ENCODE measurements at regions not wholly inside any gene's neighbourhood (a gene's known extent, or its start where the extent isn't known, plus 50 kb on each side); places are given as distances from the start of the nearest gene placed in this dataset.
"Not testable (repeated sequence)": the region's sequence is repeated elsewhere in the genome, so short reads cannot be mapped to it uniquely, and the experiment has no call there.

DNA sequence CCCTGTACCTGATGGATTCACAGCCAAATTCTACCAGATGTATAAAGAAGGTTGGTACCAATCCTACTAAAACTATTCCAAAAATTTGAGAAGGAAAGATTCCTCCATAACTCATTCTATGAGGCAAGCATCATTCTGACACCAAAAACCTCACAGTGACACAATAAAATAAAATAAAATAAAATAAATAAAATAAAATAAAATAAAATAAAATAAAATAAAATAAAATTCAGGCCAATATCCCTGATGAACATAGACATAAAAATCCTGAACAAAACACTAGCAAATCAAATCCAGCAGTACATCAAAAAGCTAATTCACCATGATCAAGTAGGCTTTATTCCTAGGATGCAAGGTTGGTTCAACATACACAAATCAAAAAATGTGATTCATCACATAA, 108.1 kb downstream of the PROX1 start:
- POLR2A ChIA-PET; H3K27me3 Mint-ChIP-seq (ENCODE audit: low read depth); H3K27ac Mint-ChIP-seq; H3K4me1 Mint-ChIP-seq; DNase-seq (ENCODE audit: low spot score); ATAC-seq; H3K9me3 Mint-ChIP-seq; CTCF ChIA-PET; H3K36me3 Mint-ChIP-seq; H3K4me3 Mint-ChIP-seq: not testable (repeated sequence)
- TF ChIP-seq HMGA2 (CRISPR knock-in tag; IDR thresholded peaks at IDR 0.05): peak; percentile 96

DNA sequence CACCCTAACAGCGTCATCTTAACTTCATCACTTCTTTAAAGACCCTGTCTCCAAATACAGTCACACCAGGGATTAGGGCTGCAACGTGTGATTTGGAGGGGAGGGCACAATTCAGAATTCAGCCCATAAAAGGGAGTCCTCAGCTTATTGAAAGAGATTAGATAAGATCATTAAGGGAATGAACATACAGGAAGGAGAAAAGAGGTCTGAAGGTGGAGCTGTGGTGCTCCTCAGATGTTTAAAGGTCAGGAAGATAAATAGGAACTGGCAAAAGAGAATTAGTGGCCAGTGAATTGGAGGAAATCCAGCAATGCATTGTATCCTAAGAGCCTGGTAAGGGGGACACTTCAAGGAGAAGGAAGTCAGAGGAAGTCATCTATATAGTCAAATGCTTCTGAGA, 113.5 kb downstream of the PROX1 start:
- Mint-ChIP-seq H3K4me3 (no peak overlapping the region), H3K9me3 (peaks cover 22% of the 10 kb centered on the region), H3K27me3 (ENCODE audit: low read depth) (no peaks in the 10 kb centered on the region; the same call in 1 of the 2 replicates), H3K4me1 (no peaks in the 10 kb centered on the region), H3K27ac (no peak overlapping the region), H3K36me3 (peaks cover 4% of the 10 kb centered on the region; the same call in 1 of the 2 replicates)
- ATAC-seq: no peak; the same call in 1 of the 2 replicates
- ChIA-PET CTCF (no interaction called here), POLR2A (interaction anchor here (1.0 kb wide), 1 partner anchor 83 kb away, joined by 3 read pairs; no protein-coding TSS in a partner anchor)
- no peak for DNase-seq (ENCODE audit: low spot score)
- TF ChIP-seq, protein P1, sequence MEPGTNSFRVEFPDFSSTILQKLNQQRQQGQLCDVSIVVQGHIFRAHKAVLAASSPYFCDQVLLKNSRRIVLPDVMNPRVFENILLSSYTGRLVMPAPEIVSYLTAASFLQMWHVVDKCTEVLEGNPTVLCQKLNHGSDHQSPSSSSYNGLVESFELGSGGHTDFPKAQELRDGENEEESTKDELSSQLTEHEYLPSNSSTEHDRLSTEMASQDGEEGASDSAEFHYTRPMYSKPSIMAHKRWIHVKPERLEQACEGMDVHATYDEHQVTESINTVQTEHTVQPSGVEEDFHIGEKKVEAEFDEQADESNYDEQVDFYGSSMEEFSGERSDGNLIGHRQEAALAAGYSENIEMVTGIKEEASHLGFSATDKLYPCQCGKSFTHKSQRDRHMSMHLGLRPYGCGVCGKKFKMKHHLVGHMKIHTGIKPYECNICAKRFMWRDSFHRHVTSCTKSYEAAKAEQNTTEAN (CRISPR knock-in tag; IDR thresholded peaks at IDR 0.05): no peak
- TF ChIP-seq, protein P2, sequence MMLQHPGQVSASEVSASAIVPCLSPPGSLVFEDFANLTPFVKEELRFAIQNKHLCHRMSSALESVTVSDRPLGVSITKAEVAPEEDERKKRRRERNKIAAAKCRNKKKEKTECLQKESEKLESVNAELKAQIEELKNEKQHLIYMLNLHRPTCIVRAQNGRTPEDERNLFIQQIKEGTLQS (CRISPR knock-in tag; conservative IDR thresholded peaks at IDR 0.05): no peak
- TF ChIP-seq EMX1 (CRISPR knock-in tag; IDR thresholded peaks at IDR 0.05) (no peak), OVOL2 (CRISPR knock-in tag; IDR thresholded peaks at IDR 0.05; ENCODE audit: borderline replicate concordance) (no peak), NR1H2 (CRISPR knock-in tag; IDR thresholded peaks at IDR 0.05) (no peak), GABPB1 (CRISPR knock-in tag; IDR thresholded peaks at IDR 0.05) (no peak), ZNF232 (CRISPR knock-in tag; IDR thresholded peaks at IDR 0.05) (no peak), NR3C1 (CRISPR knock-in tag; conservative IDR thresholded peaks at IDR 0.05; ENCODE audit: low read depth) (no peak)
- TF ChIP-seq, protein P3, sequence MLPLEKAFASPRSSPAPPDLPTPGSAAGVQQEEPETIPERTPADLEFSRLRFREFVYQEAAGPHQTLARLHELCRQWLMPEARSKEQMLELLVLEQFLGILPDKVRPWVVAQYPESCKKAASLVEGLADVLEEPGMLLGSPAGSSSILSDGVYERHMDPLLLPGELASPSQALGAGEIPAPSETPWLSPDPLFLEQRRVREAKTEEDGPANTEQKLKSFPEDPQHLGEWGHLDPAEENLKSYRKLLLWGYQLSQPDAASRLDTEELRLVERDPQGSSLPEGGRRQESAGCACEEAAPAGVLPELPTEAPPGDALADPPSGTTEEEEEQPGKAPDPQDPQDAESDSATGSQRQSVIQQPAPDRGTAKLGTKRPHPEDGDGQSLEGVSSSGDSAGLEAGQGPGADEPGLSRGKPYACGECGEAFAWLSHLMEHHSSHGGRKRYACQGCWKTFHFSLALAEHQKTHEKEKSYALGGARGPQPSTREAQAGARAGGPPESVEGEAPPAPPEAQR (CRISPR knock-in tag; IDR thresholded peaks at IDR 0.05): no peak
- TF ChIP-seq, protein P4, sequence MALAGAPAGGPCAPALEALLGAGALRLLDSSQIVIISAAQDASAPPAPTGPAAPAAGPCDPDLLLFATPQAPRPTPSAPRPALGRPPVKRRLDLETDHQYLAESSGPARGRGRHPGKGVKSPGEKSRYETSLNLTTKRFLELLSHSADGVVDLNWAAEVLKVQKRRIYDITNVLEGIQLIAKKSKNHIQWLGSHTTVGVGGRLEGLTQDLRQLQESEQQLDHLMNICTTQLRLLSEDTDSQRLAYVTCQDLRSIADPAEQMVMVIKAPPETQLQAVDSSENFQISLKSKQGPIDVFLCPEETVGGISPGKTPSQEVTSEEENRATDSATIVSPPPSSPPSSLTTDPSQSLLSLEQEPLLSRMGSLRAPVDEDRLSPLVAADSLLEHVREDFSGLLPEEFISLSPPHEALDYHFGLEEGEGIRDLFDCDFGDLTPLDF (CRISPR knock-in tag; IDR thresholded peaks at IDR 0.05): no peak
- TF ChIP-seq, protein P5, sequence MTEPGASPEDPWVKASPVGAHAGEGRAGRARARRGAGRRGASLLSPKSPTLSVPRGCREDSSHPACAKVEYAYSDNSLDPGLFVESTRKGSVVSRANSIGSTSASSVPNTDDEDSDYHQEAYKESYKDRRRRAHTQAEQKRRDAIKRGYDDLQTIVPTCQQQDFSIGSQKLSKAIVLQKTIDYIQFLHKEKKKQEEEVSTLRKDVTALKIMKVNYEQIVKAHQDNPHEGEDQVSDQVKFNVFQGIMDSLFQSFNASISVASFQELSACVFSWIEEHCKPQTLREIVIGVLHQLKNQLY (CRISPR knock-in tag; IDR thresholded peaks at IDR 0.05): no peak
- TF ChIP-seq, protein P6, sequence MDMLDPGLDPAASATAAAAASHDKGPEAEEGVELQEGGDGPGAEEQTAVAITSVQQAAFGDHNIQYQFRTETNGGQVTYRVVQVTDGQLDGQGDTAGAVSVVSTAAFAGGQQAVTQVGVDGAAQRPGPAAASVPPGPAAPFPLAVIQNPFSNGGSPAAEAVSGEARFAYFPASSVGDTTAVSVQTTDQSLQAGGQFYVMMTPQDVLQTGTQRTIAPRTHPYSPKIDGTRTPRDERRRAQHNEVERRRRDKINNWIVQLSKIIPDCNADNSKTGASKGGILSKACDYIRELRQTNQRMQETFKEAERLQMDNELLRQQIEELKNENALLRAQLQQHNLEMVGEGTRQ (CRISPR knock-in tag; IDR thresholded peaks at IDR 0.05): no peak
- TF ChIP-seq, protein P7, sequence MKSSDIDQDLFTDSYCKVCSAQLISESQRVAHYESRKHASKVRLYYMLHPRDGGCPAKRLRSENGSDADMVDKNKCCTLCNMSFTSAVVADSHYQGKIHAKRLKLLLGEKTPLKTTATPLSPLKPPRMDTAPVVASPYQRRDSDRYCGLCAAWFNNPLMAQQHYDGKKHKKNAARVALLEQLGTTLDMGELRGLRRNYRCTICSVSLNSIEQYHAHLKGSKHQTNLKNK (CRISPR knock-in tag; IDR thresholded peaks at IDR 0.05): no peak

DNA sequence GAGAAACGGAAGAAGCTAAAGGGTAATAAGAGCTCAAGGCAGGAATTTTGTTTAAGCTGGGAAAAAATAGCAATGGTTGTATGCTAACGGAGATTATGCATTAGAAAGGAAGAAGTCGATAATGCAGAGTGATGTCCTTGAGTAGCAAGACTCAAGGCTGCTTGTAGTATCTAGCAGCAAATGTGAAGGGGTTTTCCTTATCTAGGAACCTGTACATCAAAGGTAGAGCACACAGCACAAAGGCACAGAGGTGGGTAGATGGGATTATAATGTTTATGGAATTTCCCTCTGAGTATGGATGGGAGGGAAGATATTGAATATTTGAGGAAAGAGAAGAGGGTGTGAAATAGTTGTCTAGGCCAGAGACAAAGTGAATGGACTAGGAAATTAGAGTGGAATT, 114.1 kb downstream of the PROX1 start:
- Mint-ChIP-seq H3K4me1 (peaks cover 5% of the 10 kb centered on the region), H3K27me3 (ENCODE audit: low read depth) (no peaks in the 10 kb centered on the region; the same call in 1 of the 2 replicates), H3K36me3 (peaks cover 4% of the 10 kb centered on the region; the same call in 1 of the 2 replicates), H3K27ac (no peak overlapping the region), H3K4me3 (no peak overlapping the region), H3K9me3 (peaks cover 22% of the 10 kb centered on the region)
- POLR2A ChIA-PET: interaction anchor here (1.0 kb wide), 1 partner anchor 84 kb away, joined by 3 read pairs; no protein-coding TSS in a partner anchor
- no peak for DNase-seq (ENCODE audit: low spot score)
- CTCF ChIA-PET: no interaction called here
- no peak for ATAC-seq
- TF ChIP-seq ZNF138 (CRISPR knock-in tag; conservative IDR thresholded peaks at IDR 0.05): no peak
- TF ChIP-seq ESRRA (CRISPR knock-in tag; IDR thresholded peaks at IDR 0.05; ENCODE audit: borderline replicate concordance): no peak
- no peak for TF ChIP-seq ETV6 (CRISPR knock-in tag; IDR thresholded peaks at IDR 0.05)
- TF ChIP-seq, protein P8, sequence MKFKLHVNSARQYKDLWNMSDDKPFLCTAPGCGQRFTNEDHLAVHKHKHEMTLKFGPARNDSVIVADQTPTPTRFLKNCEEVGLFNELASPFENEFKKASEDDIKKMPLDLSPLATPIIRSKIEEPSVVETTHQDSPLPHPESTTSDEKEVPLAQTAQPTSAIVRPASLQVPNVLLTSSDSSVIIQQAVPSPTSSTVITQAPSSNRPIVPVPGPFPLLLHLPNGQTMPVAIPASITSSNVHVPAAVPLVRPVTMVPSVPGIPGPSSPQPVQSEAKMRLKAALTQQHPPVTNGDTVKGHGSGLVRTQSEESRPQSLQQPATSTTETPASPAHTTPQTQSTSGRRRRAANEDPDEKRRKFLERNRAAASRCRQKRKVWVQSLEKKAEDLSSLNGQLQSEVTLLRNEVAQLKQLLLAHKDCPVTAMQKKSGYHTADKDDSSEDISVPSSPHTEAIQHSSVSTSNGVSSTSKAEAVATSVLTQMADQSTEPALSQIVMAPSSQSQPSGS (CRISPR knock-in tag; IDR thresholded peaks at IDR 0.05; ENCODE audit: borderline replicate concordance, low read depth): no peak
- TF ChIP-seq, protein P9, sequence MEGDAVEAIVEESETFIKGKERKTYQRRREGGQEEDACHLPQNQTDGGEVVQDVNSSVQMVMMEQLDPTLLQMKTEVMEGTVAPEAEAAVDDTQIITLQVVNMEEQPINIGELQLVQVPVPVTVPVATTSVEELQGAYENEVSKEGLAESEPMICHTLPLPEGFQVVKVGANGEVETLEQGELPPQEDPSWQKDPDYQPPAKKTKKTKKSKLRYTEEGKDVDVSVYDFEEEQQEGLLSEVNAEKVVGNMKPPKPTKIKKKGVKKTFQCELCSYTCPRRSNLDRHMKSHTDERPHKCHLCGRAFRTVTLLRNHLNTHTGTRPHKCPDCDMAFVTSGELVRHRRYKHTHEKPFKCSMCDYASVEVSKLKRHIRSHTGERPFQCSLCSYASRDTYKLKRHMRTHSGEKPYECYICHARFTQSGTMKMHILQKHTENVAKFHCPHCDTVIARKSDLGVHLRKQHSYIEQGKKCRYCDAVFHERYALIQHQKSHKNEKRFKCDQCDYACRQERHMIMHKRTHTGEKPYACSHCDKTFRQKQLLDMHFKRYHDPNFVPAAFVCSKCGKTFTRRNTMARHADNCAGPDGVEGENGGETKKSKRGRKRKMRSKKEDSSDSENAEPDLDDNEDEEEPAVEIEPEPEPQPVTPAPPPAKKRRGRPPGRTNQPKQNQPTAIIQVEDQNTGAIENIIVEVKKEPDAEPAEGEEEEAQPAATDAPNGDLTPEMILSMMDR (IDR thresholded peaks at IDR 0.05): no peak
- TF ChIP-seq, protein P3 (CRISPR knock-in tag; IDR thresholded peaks at IDR 0.05): no peak
- TF ChIP-seq NFYB (CRISPR knock-in tag; conservative IDR thresholded peaks at IDR 0.05; ENCODE audit: low read depth): no peak

Data from WTC11 (cell line).